ENCODE measurements at regions not wholly inside any gene's neighbourhood (a gene's known extent, or its start where the extent isn't known, plus 50 kb on each side); places are given as distances from the start of the nearest gene placed in this dataset.
"Not testable (repeated sequence)": the region's sequence is repeated elsewhere in the genome, so short reads cannot be mapped to it uniquely, and the experiment has no call there.

DNA sequence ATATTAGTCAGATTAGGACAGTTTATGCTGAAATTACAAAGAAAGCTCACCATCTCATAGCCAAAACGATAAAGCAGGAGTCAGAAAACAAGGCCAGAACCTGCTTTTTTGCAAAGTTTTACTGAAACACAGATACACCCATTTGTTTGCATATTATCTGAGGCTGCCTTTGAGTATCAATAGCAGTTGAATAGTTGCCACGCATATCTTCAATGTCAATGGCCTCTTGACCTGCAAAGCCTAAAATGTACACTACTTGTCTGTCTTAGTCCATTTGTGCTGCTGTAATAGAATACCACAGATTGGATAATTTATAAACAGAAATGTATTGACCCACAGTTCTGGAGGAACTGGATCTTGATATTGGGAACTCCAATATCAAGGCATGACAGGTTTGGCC is 94.1 kb upstream of the NT5E start:
- DNase-seq, result no peak

GRCh38 chr6:85354761-85355618 is 94.9 kb upstream of the NT5E start:
- DNase-seq, result no peak

DNA sequence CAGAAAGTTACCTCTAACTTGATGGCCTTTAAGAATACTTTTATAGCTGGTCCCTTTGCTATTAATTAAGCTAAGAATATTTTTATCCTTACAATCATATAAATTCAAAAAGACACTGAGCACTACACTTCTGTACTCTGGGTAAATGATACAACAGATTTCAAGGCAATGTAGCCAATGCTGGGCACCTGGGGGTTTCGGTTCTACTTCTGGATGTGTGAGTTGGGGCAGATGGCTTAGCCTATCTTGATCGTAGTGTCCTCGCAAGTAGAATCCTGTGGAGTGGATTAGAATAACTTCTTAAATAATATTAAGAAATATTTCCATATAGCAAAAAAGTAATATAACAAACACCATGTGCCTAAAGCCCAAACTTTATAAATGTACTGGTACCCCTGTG is 96.9 kb upstream of the NT5E start:
- no peak for DNase-seq

GRCh38 chr6:85348643-85349042 is 101.2 kb upstream of the NT5E start:
- DNase-seq, result no peak

- no peak for DNase-seq
Measured at GRCh38 chr6:85347812-85348211, 102.1 kb upstream of the NT5E start.

DNA sequence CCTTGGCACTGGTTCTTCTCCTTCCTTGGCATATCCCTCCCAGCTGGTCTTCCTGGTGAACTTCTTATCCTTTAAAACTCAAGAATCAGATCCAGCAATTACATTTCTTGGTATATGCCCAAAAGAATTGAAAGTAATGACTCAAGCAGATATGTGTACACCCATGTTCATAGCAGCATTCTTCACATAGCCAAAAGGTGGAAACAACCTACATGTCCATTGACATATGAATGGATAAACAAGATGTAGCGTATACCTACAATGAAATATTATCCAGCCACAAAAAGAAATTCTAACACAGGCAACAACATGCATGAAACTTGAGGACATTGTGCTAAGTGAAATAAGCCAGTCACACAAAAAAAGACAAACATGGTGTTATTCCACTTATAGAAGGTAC is 103.7 kb upstream of the NT5E start:
- DNase-seq, result no peak

- DNase-seq, result no peak
Measured at GRCh38 chr6:85344996-85345395, 104.9 kb upstream of the NT5E start.

- DNase-seq, result no peak
Measured at GRCh38 chr6:85343428-85343827, 106.5 kb upstream of the NT5E start.

DNA sequence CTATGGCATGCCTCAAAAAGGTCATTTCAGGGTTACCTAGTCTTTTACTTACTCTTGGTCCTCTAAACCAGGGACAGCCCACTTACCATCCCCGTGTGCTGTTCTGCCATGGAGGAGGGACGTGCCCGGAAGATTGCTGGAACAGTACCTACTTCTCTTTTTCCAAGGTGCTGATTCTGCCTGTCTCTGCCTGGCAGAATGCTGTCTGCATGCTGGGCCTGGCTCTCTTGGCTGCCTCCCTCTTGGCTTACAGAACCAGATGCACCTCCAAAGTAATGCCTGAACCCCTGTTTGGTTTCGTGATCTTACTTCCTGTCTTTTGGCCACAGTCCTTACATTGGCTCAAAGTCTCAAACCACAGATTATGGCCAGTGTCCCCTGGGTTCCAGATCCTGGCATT is 120.7 kb upstream of the NT5E start:
- DNase-seq, result no peak

GRCh38 chr6:85325811-85326210 is 124.1 kb upstream of the NT5E start:
- DNase-seq, result not testable (repeated sequence)

- peak; percentile 33 for DNase-seq
Measured at GRCh38 chr6:85323435-85324040, 126.3 kb upstream of the NT5E start.

DNA sequence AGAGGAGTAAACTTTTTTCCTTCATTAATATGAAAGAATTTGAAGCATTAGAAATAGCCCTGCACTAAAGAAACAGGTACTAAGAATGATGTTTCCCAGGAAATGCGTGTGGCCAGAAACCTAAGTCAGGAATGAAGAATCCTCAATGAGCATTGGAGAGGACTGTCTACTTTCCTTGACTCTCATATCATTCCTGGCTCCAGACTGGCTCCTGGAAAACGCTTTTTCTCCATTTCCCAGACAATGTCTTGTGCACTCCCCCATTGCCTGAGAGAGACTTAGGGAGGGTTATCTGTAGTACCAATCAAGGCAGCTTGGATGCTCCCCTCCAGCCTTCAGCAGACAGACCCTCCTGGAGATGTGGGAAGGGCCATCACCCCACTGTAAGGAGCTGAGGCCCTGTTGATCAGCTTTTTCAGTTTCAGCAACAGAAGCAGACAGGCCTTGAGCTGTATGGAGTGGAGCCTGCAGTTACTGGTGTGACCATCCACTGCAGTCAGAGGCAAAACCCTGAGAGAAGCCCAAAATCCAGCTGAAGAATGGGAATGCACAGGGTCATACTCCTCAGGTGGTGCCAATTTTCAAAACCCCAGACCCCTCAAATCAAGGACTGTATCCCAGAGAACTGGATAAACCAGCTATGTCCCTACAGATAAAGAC is 127.3 kb upstream of the NT5E start:
- DNase-seq, result no peak

DNA sequence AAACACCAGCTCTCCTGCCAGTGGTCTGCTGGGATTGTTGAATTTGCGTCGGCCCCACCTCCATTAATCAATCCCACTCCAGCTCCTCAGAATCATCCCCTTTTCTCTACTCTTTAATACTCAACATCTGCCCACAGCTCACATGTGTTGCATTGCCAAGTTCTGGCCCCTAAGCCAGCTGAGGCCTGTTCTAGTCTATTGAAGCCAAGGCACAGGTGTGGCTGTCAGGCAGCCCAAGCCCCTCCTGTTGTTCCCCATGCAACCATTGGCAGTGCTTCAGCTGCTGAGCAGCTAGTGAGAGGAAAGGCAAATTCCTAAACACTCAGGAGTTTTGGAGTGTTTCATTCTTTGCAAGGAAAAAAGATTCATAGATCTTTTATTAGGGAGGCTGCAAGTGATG is 128.0 kb upstream of the NT5E start:
- no peak for DNase-seq

DNA sequence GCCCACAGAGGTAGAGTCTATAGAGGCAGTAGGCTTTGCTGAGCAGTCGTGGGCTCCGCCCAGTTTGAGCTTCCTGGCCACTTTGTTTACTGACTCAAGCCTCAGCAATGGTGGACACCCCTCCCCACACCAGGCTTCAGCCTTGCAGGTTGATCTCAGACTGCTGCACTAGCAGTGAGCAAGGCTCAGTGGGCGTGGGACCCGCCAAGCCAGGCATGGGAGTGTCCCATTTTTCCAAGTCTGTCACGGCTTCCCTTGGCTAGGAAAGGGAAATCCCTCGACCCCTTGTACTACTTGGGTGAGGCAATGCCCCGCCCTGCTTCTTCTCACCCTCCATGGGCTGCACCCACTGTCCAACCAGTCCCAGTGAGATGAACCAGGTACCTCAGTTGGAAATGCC is 135.3 kb upstream of the NT5E start:
- no peak for DNase-seq

DNA sequence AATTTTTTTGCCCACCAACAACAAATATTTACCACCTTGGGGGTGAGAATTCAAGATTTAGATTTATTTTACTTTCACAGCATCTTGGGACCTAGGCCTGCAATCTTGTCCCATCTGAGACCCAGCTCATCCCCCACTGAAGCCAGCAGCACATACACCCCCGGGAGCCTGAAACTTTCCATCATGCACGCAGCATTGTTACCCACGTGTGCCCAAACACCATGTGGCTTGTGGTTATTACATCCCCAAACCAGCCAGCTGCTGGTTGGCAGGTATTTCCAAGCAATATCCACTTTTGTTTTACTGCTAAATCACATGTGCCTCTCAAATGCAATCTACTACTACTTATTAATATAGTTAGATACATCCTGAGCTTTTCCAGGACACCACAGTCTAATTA is 149.3 kb upstream of the NT5E start:
- no peak for DNase-seq

GRCh38 chr6:85298553-85298952 is 151.3 kb upstream of the NT5E start:
- no peak for DNase-seq

DNA sequence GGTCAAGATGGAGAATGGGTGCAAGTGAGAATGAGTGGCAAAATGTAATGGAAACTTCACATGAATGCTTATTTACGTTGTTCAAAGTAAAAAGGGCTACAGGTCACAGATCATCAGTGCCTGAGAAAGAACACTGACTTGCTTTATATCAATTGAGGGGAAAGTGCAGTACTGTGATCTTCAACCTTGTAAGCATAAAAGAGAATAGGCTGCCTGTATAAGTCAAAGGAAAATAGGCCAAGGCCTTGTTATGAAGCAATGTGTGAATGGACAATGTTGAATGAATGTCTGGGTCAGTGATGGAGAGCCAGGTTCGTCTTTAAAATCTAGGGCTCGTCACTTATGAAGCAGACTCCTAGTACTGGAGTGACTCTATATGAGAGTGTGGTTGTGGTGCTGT is 158.6 kb upstream of the NT5E start:
- DNase-seq, result no peak

GRCh38 chr6:85287654-85288053 is 162.2 kb upstream of the NT5E start:
- no peak for DNase-seq

- no peak for DNase-seq
Measured at GRCh38 chr6:85287158-85287557, 162.7 kb upstream of the NT5E start.

GRCh38 chr6:85286507-85286906 is 163.4 kb upstream of the NT5E start:
- not testable (repeated sequence) for DNase-seq

- DNase-seq, result no peak
Measured at GRCh38 chr6:85285934-85286333, 163.9 kb upstream of the NT5E start.

DNA sequence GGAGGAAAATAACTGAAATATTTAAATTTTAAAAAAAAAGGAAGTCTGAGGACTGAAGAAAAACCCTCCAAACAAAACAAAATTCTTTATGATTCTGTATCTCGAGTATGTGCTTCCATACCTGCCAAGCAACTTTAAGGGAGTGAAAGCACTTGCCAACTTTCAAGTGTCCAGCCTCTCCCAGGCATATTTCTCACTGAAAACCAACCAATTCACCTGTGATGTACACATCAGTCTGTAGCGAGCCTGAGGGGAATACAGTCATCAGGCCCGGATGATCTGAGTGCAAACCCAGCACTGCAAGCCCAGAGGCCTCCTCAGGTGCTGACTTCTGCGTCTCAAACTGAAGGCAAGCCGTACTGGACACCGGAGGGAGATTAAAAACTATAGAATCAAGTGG is 164.8 kb upstream of the NT5E start:
- no peak for DNase-seq

- DNase-seq, result no peak
Measured at GRCh38 chr6:85283436-85283835, 166.4 kb upstream of the NT5E start.

GRCh38 chr6:85278466-85279035 is 171.3 kb upstream of the NT5E start:
- DNase-seq, result no peak

Measured in 8988T (cell line).